A549 (cell line): ENCODE measurements at regions not wholly inside any gene's neighbourhood (a gene's known extent, or its start where the extent isn't known, plus 50 kb on each side); places are given as distances from the start of the nearest gene placed in this dataset.

ENCODE experiments used
- ATAC-seq, 2 experiments: fragments of 200-7000 bp in 1 of 2; fragments of >200 bp in 1 of 2; cut with Nextera tagmentation in 1 of 2; cut with Tn5 transposase in 1 of 2; 3 replicates each; pipeline versions ENCODE4 v1.8.0 to v1.9.1; 2018 to 2020; ENCODE audit warnings: mild to moderate bottlenecking in 1 of 2, moderate library complexity in 1 of 2
- CTCF ChIA-PET: fragments of 300-600 bp; sonication (Branson Sonifier 250); formaldehyde crosslinking; extraction: SDS; loops from one replicate; lab custom pipeline; 2021; ENCODE audit warnings: antibody characterized with exemption, inconsistent platforms; lab: Yijun Ruan, JAX
- POLR2A ChIA-PET: fragments of 350-600 bp; formaldehyde crosslinking; extraction: SDS; loops from one replicate; lab custom pipeline; 2021; ENCODE audit warnings: antibody characterized with exemption, inconsistent platforms; lab: Yijun Ruan, JAX
- DNase-seq, 2 experiments: peaks; one replicate each; pipeline versions ENCODE4 v3.0.0 to v3.0.0-alpha.2; 2011 to 2016; ENCODE audit warnings: low read depth in 1 of 2, low spot score in 1 of 2
- FAIRE-seq: peaks from 2 replicates; lab custom pipeline; 2011; peaks lifted over from hg19 to GRCh38; lab: Jason Lieb, UNC
- H3K27ac ChIP-seq, 2 experiments: fragments of >200 bp; sonication (Bioruptor Twin); formaldehyde crosslinking; 3 replicates each; pipeline ENCODE4 v1.5.1; 2016 to 2017
- H3K4me1 ChIP-seq: fragments of >200 bp; sonication (Bioruptor Twin); formaldehyde crosslinking; 3 replicates; pipeline ENCODE4 v1.6.1; 2016
- H3K4me2 ChIP-seq: fragments of >200 bp; sonication (Bioruptor Twin); formaldehyde crosslinking; 3 replicates; pipeline ENCODE4 v1.6.1; 2016
- H3K4me3 ChIP-seq: fragments of >200 bp; sonication (Bioruptor Twin); formaldehyde crosslinking; 3 replicates; pipeline ENCODE4 v1.5.1; 2016
- H3K9me3 ChIP-seq: fragments of >200 bp; sonication (Bioruptor Twin); formaldehyde crosslinking; 3 replicates; pipeline ENCODE4 v1.6.1; 2016
- BHLHE40 ChIP-seq: IDR thresholded peaks from 2 replicates; pipeline ENCODE4 v1.6.1; 2012; ENCODE audit warnings: low read depth, low read length, inconsistent platforms
- CBX2 ChIP-seq: fragments of 200-600 bp; sonication (generic); IDR thresholded peaks from 2 replicates; pipeline ENCODE4 v1.6.1; 2016; ENCODE audit warnings: low read depth, mild to moderate bottlenecking, borderline replicate concordance
- CHD2 ChIP-seq: fragments of 150-350 bp; IDR thresholded peaks from 2 replicates; pipeline ENCODE4 v1.6.1; 2014; ENCODE audit warnings: low read length; ENCODE audit not compliant: partially characterized antibody
- HEYL ChIP-seq: fragments of 250-450 bp; sonication (Bioruptor Pico); IDR thresholded peaks from 2 replicates; pipeline ENCODE4 v1.8.0; 2021; ENCODE audit warnings: mild to moderate bottlenecking, moderate library complexity
- HOXB5 ChIP-seq: fragments of 250-450 bp; sonication (Bioruptor Pico); IDR thresholded peaks from 2 replicates; pipeline ENCODE4 v1.5.0; 2020; ENCODE audit warnings: mild to moderate bottlenecking, moderate library complexity
- MYC ChIP-seq: IDR thresholded peaks from 2 replicates; pipeline ENCODE4 v1.6.1; 2012; ENCODE audit warnings: mild to moderate bottlenecking, inconsistent platforms, low read length, improper control_type of control experiment, borderline replicate concordance
- NPAS2 ChIP-seq: fragments of 250-450 bp; sonication (Bioruptor Pico); IDR thresholded peaks from 2 replicates; pipeline ENCODE4 v1.8.0; 2022; ENCODE audit warnings: mild to moderate bottlenecking, moderate library complexity, borderline replicate concordance
- POLR2AphosphoS2 ChIP-seq: conservative IDR thresholded peaks from 2 replicates; pipeline ENCODE4 v1.6.1; 2012; ENCODE audit warnings: low read length, improper control_type of control experiment, inconsistent platforms
- RAD21 ChIP-seq, 2 experiments: fragments of >200 bp in 1 of 2; sonication (Bioruptor Twin) in 1 of 2; formaldehyde crosslinking in 1 of 2; IDR thresholded peaks in 1 of 2; conservative IDR thresholded peaks in 1 of 2; 2 replicates in 1 of 2; 3 replicates in 1 of 2; pipeline ENCODE4 v1.6.1; 2012 to 2018; ENCODE audit warnings: inconsistent platforms in 1 of 2
- ZC3H11A ChIP-seq: fragments of 450-650 bp; IDR thresholded peaks from 2 replicates; pipeline ENCODE4 v1.6.1; 2014; ENCODE audit warnings: antibody characterized with exemption, mild to moderate bottlenecking
- ZFP36 ChIP-seq: fragments of 450-650 bp; IDR thresholded peaks from 2 replicates; pipeline ENCODE4 v1.6.1; 2014; ENCODE audit warnings: borderline replicate concordance; ENCODE audit not compliant: partially characterized antibody
- WGBS: methylation state at CpG from one replicate; pipeline ENCODE4 v1.1.6; 2017; ENCODE audit errors: missing lambda C conversion rate; 5-methylcytosine and 5-hydroxymethylcytosine counted together
- TF ChIP-seq, protein P1 (sequence below): fragments of >200 bp; sonication (Bioruptor Twin); formaldehyde crosslinking; IDR thresholded peaks from 2 replicates; pipeline ENCODE4 v1.6.1; 2016
- TF ChIP-seq, protein P2 (sequence below): fragments of >200 bp; sonication (Bioruptor Twin); formaldehyde crosslinking; IDR thresholded peaks from 3 replicates; pipeline ENCODE4 v1.5.1; 2016
- TF ChIP-seq, protein P3 (sequence below): fragments of 150-350 bp; IDR thresholded peaks from 2 replicates; pipeline ENCODE4 v1.6.1; 2014; ENCODE audit warnings: low read depth, mild to moderate bottlenecking, low read length
- TF ChIP-seq, protein P4 (sequence below): fragments of >200 bp; sonication (Bioruptor Twin); formaldehyde crosslinking; IDR thresholded peaks from 3 replicates; pipeline ENCODE4 v1.6.1; 2016
- TF ChIP-seq, protein P5 (sequence below): fragments of 450-650 bp; IDR thresholded peaks from 2 replicates; pipeline ENCODE4 v1.6.1; 2014; ENCODE audit warnings: antibody characterized with exemption
- TF ChIP-seq, protein P6 (sequence below): fragments of 200-600 bp; sonication (generic); IDR thresholded peaks from 2 replicates; pipeline ENCODE4 v1.6.1; 2016; ENCODE audit warnings: antibody characterized with exemption, mild to moderate bottlenecking, moderate library complexity

DNA sequence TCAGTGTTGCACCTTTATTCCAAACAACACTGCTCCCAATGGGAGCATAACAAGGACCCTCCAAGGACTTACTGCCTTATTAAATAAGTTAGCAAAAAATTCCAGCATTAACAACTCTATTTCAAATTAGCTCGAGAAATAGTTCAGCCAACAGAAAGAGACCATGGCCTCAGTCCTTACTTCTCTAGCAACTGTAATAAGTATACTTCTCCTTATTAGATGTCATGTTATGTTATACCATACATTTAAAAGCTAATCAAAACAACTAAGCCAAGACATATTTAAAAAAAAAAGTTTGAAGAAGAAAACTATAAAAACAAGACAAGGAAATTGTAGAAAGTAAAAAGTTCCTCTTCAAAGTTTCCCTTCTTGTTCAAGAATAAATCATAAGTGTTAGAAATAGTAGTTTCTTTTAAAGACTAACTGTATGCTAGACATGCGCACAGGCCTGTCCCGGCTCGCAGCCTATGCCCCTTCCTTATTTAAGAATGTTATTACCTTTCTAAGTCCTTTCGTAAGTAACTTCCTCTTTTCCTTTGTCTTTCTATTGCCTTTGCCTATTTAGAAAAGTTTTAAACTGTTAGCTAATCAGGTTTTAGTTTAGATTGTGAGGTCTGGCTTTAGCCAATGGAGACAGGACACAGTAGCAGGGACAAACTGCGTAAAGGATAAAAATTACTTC is 68.6 kb downstream of the RESF1 start:
- no peak for ATAC-seq
- Histone ChIP-seq H3K4me1 (no peaks in the 10 kb centered on the region), H3K4me3 (no peak overlapping the region), H3K4me2 (no peak overlapping the region), H3K9me3 (no peaks in the 10 kb centered on the region), H3K27ac (no peak overlapping the region)
- TF ChIP-seq, protein P1, sequence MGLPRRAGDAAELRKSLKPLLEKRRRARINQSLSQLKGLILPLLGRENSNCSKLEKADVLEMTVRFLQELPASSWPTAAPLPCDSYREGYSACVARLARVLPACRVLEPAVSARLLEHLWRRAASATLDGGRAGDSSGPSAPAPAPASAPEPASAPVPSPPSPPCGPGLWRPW: no peak
- TF ChIP-seq, protein P2, sequence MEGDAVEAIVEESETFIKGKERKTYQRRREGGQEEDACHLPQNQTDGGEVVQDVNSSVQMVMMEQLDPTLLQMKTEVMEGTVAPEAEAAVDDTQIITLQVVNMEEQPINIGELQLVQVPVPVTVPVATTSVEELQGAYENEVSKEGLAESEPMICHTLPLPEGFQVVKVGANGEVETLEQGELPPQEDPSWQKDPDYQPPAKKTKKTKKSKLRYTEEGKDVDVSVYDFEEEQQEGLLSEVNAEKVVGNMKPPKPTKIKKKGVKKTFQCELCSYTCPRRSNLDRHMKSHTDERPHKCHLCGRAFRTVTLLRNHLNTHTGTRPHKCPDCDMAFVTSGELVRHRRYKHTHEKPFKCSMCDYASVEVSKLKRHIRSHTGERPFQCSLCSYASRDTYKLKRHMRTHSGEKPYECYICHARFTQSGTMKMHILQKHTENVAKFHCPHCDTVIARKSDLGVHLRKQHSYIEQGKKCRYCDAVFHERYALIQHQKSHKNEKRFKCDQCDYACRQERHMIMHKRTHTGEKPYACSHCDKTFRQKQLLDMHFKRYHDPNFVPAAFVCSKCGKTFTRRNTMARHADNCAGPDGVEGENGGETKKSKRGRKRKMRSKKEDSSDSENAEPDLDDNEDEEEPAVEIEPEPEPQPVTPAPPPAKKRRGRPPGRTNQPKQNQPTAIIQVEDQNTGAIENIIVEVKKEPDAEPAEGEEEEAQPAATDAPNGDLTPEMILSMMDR: no peak
- TF ChIP-seq, protein P3, sequence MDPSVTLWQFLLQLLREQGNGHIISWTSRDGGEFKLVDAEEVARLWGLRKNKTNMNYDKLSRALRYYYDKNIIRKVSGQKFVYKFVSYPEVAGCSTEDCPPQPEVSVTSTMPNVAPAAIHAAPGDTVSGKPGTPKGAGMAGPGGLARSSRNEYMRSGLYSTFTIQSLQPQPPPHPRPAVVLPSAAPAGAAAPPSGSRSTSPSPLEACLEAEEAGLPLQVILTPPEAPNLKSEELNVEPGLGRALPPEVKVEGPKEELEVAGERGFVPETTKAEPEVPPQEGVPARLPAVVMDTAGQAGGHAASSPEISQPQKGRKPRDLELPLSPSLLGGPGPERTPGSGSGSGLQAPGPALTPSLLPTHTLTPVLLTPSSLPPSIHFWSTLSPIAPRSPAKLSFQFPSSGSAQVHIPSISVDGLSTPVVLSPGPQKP: no peak
- no peak for TF ChIP-seq CBX2
- TF ChIP-seq, protein P4, sequence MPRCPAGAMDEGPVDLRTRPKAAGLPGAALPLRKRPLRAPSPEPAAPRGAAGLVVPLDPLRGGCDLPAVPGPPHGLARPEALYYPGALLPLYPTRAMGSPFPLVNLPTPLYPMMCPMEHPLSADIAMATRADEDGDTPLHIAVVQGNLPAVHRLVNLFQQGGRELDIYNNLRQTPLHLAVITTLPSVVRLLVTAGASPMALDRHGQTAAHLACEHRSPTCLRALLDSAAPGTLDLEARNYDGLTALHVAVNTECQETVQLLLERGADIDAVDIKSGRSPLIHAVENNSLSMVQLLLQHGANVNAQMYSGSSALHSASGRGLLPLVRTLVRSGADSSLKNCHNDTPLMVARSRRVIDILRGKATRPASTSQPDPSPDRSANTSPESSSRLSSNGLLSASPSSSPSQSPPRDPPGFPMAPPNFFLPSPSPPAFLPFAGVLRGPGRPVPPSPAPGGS: no peak
- TF ChIP-seq RAD21 (conservative IDR thresholded peaks at IDR 0.05 in 1 of 2, IDR thresholded peaks at IDR 0.05 in 1 of 2): no peak
- TF ChIP-seq ZFP36: no peak
- no peak for TF ChIP-seq MYC
- no peak for TF ChIP-seq HEYL (CRISPR knock-in tag)
- TF ChIP-seq HOXB5 (CRISPR knock-in tag): no peak
- no peak for TF ChIP-seq NPAS2 (CRISPR knock-in tag)
- TF ChIP-seq BHLHE40: no peak
- TF ChIP-seq, protein P5, sequence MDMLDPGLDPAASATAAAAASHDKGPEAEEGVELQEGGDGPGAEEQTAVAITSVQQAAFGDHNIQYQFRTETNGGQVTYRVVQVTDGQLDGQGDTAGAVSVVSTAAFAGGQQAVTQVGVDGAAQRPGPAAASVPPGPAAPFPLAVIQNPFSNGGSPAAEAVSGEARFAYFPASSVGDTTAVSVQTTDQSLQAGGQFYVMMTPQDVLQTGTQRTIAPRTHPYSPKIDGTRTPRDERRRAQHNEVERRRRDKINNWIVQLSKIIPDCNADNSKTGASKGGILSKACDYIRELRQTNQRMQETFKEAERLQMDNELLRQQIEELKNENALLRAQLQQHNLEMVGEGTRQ: no peak
- TF ChIP-seq POLR2AphosphoS2: no peak
- no peak for TF ChIP-seq CHD2
- no peak for TF ChIP-seq ZC3H11A
- TF ChIP-seq, protein P6, sequence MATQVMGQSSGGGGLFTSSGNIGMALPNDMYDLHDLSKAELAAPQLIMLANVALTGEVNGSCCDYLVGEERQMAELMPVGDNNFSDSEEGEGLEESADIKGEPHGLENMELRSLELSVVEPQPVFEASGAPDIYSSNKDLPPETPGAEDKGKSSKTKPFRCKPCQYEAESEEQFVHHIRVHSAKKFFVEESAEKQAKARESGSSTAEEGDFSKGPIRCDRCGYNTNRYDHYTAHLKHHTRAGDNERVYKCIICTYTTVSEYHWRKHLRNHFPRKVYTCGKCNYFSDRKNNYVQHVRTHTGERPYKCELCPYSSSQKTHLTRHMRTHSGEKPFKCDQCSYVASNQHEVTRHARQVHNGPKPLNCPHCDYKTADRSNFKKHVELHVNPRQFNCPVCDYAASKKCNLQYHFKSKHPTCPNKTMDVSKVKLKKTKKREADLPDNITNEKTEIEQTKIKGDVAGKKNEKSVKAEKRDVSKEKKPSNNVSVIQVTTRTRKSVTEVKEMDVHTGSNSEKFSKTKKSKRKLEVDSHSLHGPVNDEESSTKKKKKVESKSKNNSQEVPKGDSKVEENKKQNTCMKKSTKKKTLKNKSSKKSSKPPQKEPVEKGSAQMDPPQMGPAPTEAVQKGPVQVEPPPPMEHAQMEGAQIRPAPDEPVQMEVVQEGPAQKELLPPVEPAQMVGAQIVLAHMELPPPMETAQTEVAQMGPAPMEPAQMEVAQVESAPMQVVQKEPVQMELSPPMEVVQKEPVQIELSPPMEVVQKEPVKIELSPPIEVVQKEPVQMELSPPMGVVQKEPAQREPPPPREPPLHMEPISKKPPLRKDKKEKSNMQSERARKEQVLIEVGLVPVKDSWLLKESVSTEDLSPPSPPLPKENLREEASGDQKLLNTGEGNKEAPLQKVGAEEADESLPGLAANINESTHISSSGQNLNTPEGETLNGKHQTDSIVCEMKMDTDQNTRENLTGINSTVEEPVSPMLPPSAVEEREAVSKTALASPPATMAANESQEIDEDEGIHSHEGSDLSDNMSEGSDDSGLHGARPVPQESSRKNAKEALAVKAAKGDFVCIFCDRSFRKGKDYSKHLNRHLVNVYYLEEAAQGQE: no peak
- 90% methylated on average over 6 of the region's 6 CpGs for whole genome bisulfite sequencing
- ChIA-PET CTCF (interaction anchor here (0.5 to 1.4 kb wide), 3 partner anchors 10 to 72 kb away, joined by 3 read pairs; no protein-coding TSS in a partner anchor), POLR2A (no interaction called here)
- FAIRE-seq: no peak
- no peak for DNase-seq
